H1 (cell line): ENCODE measurements at regions not wholly inside any gene's neighbourhood (a gene's known extent, or its start where the extent isn't known, plus 50 kb on each side); places are given as distances from the start of the nearest gene placed in this dataset.

Experiments
- BACH1 ChIP-seq: IDR thresholded peaks from 2 replicates; pipeline ENCODE4 v1.6.1; 2012; ENCODE audit warnings: low read length, improper control_type of control experiment
- TCF12 ChIP-seq: IDR thresholded peaks from 2 replicates; pipeline ENCODE4 v1.6.1; 2011; ENCODE audit warnings: low read depth, mild to moderate bottlenecking, low read length

- no peak for TF ChIP-seq BACH1
- TF ChIP-seq TCF12: no peak
These were observed 765.3 kb upstream of the GRAMD2B start (continued) for GRCh38 chr5:125657936-125658335.
